BJ (cell line): ENCODE measurements at regions not wholly inside any gene's neighbourhood (a gene's known extent, or its start where the extent isn't known, plus 50 kb on each side); places are given as distances from the start of the nearest gene placed in this dataset.

Experiments
- CTCF ChIA-PET: fragments of 350-600 bp; formaldehyde crosslinking; extraction: SDS; loops from one replicate; lab custom pipeline; 2021; ENCODE audit warnings: antibody characterized with exemption, inconsistent platforms; lab: Yijun Ruan, JAX
- POLR2A ChIA-PET: fragments of 300-600 bp; sonication (Branson Sonifier 250); formaldehyde crosslinking; extraction: SDS; loops from one replicate; lab custom pipeline; 2021; ENCODE audit warnings: antibody characterized with exemption; lab: Charles Lee
- DNase-seq: peaks from one replicate; pipeline ENCODE4 v3.0.0-alpha.2; 2011; ENCODE audit warnings: low read depth
- H3K27me3 ChIP-seq: 2 replicates; pipeline ENCODE4 v1.6.0; 2011; ENCODE audit warnings: low read length; ENCODE audit not compliant: control insufficient read depth, insufficient read depth
- H3K36me3 ChIP-seq: 2 replicates; pipeline ENCODE4 v1.5.1; 2011; ENCODE audit warnings: low read length; ENCODE audit not compliant: control insufficient read depth, insufficient read depth
- H3K4me3 ChIP-seq: 2 replicates; pipeline ENCODE4 v1.5.1; 2011; ENCODE audit warnings: low read depth, mild to moderate bottlenecking, control low read depth, low read length
- TF ChIP-seq, protein P1 (sequence below): IDR thresholded peaks from 2 replicates; pipeline ENCODE4 v1.5.1; 2011; ENCODE audit warnings: low read depth, mild to moderate bottlenecking, control low read depth, inconsistent platforms, low read length, moderate library complexity; ENCODE audit not compliant: insufficient read depth

GRCh38 chr3:13710251-13710650 is 161.3 kb downstream of the FBLN2 start:
- no peaks in the 10 kb centered on the region for H3K27me3 ChIP-seq
- H3K4me3 ChIP-seq, result no peak overlapping the region
- no peaks in the 10 kb centered on the region for H3K36me3 ChIP-seq
- no peak for DNase-seq
- ChIA-PET CTCF (no interaction called here), POLR2A (no interaction called here)
- TF ChIP-seq, protein P1, sequence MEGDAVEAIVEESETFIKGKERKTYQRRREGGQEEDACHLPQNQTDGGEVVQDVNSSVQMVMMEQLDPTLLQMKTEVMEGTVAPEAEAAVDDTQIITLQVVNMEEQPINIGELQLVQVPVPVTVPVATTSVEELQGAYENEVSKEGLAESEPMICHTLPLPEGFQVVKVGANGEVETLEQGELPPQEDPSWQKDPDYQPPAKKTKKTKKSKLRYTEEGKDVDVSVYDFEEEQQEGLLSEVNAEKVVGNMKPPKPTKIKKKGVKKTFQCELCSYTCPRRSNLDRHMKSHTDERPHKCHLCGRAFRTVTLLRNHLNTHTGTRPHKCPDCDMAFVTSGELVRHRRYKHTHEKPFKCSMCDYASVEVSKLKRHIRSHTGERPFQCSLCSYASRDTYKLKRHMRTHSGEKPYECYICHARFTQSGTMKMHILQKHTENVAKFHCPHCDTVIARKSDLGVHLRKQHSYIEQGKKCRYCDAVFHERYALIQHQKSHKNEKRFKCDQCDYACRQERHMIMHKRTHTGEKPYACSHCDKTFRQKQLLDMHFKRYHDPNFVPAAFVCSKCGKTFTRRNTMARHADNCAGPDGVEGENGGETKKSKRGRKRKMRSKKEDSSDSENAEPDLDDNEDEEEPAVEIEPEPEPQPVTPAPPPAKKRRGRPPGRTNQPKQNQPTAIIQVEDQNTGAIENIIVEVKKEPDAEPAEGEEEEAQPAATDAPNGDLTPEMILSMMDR, result no peak

DNA sequence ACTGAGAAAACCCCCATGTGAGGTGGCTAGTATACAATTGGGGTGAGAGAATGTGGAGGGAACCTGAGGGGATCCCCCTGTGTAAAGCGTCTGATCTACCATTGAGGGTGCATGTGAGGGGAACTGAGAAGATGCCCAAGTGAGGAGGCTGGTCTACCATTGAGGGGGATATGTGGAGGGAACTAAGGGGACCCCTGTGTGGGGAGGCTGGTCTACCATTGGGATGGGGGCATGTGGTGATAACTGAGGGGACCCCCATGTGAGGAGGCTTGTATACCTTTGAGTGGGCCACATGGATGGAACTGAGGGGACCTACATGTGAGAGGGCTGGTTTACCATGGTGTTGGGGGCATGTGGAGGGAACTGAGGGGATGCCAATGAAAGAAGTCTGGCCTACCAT is 160.8 kb downstream of the FBLN2 start:
- Histone ChIP-seq H3K27me3 (no peaks in the 10 kb centered on the region), H3K4me3 (no peak overlapping the region), H3K36me3 (no peaks in the 10 kb centered on the region)
- CTCF ChIA-PET, result no interaction called here
- no peak for DNase-seq
- TF ChIP-seq, protein P1, result no peak
- POLR2A ChIA-PET, result no interaction called here

GRCh38 chr3:13708871-13709595 is 160.1 kb downstream of the FBLN2 start:
- DNase-seq, result no peak
- H3K27me3 ChIP-seq, result no peaks in the 10 kb centered on the region
- TF ChIP-seq, protein P1, result no peak
- ChIA-PET CTCF (no interaction called here), POLR2A (no interaction called here)
- no peaks in the 10 kb centered on the region for H3K36me3 ChIP-seq
- H3K4me3 ChIP-seq, result no peak overlapping the region

GRCh38 chr3:13708301-13708700 is 159.4 kb downstream of the FBLN2 start:
- POLR2A ChIA-PET, result no interaction called here
- CTCF ChIA-PET, result no interaction called here
- no peaks in the 10 kb centered on the region for H3K36me3 ChIP-seq

DNA sequence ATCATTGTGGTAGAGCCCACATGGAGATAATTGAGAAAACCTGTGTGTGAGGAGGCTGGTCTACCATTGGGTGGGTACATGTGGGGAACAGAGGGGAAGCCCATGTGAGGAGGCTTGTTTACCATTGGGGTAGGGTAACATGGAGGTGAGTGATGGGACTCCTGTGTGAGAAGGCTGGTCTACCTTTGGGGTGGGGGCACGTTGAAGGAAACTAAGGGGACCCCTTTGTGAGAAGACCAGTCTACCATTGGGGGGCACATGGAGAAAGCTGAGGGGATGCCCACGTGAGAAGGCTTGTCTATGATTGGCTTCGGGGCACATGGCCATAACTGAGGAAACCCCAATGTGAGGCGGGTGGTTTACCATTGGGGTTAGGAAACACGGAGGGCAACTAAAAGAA is 158.5 kb downstream of the FBLN2 start:
- TF ChIP-seq, protein P1, result no peak
- POLR2A ChIA-PET, result no interaction called here
- H3K27me3 ChIP-seq, result no peaks in the 10 kb centered on the region
- no peak overlapping the region for H3K4me3 ChIP-seq
- DNase-seq, result no peak
- CTCF ChIA-PET, result no interaction called here
- no peaks in the 10 kb centered on the region for H3K36me3 ChIP-seq

More at GRCh38 chr3:13708301-13708700, 159.4 kb downstream of the FBLN2 start:
- TF ChIP-seq, protein P1, result no peak
- H3K27me3 ChIP-seq, result no peaks in the 10 kb centered on the region
- no peak for DNase-seq
- H3K4me3 ChIP-seq, result no peak overlapping the region
